Thyroid gland (tissue), 4 donors: ENCODE measurements at regions not wholly inside any gene's neighbourhood (a gene's known extent, or its start where the extent isn't known, plus 50 kb on each side); places are given as distances from the start of the nearest gene placed in this dataset.

Experiments
- POLR2A ChIP-seq, 2 donors: fragments of 450-650 bp; IDR thresholded peaks; one replicate each; pipeline ENCODE4 v1.6.1; 2017; ENCODE audit warnings: antibody characterized with exemption in 2 of 2, mild to moderate bottlenecking in 2 of 2, moderate library complexity in 1 of 2
- TF ChIP-seq, protein P1 (sequence below), 6 experiments: fragments of 200-600 bp in 3 of 6; fragments of 450-650 bp in 3 of 6; sonication (generic) in 3 of 6; IDR thresholded peaks; one replicate each; pipeline ENCODE4 v1.5.1; 2016 to 2019; ENCODE audit warnings: antibody characterized with exemption in 6 of 6, mild to moderate bottlenecking in 2 of 6, inconsistent platforms in 1 of 6, moderate library complexity in 1 of 6

DNA sequence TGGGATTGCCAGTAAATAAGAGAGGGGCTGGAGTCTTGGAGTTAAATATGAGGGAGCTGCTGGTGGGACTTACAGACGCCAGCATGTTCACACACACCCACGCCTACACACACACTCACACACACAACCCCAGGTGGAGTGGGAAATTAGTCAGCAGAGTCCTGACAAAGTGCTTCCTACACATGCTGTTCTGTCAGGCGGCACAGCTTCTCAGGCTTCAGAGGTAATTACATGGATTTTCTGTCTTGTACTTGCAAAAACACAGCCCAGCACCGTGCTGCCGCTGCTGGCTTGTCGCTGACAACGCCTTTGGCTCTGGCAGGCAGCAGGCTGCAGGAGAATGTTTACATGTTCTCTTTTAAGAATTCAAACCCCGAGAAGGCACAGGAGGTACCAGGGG, 1186.3 kb upstream of the CELF4 start:
- TF ChIP-seq, protein P1, sequence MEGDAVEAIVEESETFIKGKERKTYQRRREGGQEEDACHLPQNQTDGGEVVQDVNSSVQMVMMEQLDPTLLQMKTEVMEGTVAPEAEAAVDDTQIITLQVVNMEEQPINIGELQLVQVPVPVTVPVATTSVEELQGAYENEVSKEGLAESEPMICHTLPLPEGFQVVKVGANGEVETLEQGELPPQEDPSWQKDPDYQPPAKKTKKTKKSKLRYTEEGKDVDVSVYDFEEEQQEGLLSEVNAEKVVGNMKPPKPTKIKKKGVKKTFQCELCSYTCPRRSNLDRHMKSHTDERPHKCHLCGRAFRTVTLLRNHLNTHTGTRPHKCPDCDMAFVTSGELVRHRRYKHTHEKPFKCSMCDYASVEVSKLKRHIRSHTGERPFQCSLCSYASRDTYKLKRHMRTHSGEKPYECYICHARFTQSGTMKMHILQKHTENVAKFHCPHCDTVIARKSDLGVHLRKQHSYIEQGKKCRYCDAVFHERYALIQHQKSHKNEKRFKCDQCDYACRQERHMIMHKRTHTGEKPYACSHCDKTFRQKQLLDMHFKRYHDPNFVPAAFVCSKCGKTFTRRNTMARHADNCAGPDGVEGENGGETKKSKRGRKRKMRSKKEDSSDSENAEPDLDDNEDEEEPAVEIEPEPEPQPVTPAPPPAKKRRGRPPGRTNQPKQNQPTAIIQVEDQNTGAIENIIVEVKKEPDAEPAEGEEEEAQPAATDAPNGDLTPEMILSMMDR (IDR thresholded peaks at IDR 0.05), result no peak
- TF ChIP-seq POLR2A (IDR thresholded peaks at IDR 0.05), result no peak
